ENCODE measurements at regions not wholly inside any gene's neighbourhood (a gene's known extent, or its start where the extent isn't known, plus 50 kb on each side); places are given as distances from the start of the nearest gene placed in this dataset.

DNA sequence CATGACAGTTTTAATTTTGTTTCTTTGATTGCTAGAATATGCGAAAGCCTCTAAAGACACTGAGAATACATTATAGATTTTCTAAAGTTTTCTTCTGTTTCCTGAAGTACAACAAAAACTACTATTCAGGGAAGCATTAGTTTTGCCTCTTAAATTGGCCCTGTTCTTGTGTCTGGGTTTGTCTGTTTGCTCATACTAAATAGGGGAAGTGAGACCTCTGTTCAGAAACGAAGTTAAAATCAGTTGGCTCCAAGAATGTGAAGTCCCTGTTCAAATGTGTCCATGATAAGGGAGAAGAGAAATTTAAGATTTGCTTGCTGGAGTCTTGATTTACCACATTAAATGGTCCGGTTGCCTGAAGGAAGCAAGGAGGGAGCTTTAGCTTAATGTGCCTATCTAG lies 327.3 kb upstream of the GBE1 start:
- DNase-seq (no peak), ATAC-seq (ENCODE audit: low read depth) (no peak)
- TF ChIP-seq, protein P1, sequence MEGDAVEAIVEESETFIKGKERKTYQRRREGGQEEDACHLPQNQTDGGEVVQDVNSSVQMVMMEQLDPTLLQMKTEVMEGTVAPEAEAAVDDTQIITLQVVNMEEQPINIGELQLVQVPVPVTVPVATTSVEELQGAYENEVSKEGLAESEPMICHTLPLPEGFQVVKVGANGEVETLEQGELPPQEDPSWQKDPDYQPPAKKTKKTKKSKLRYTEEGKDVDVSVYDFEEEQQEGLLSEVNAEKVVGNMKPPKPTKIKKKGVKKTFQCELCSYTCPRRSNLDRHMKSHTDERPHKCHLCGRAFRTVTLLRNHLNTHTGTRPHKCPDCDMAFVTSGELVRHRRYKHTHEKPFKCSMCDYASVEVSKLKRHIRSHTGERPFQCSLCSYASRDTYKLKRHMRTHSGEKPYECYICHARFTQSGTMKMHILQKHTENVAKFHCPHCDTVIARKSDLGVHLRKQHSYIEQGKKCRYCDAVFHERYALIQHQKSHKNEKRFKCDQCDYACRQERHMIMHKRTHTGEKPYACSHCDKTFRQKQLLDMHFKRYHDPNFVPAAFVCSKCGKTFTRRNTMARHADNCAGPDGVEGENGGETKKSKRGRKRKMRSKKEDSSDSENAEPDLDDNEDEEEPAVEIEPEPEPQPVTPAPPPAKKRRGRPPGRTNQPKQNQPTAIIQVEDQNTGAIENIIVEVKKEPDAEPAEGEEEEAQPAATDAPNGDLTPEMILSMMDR (IDR thresholded peaks at IDR 0.05), result no peak
- H3K4me3 Mint-ChIP-seq, result no peak overlapping the region
- CTCF ChIA-PET, result no interaction called here
- peaks cover 4% of the 10 kb centered on the region for H3K4me1 Mint-ChIP-seq
- peaks cover 5% of the 10 kb centered on the region for H3K9me3 Mint-ChIP-seq
- H3K27me3 Mint-ChIP-seq, result no peaks in the 10 kb centered on the region
- H3K27ac Mint-ChIP-seq, result no peak overlapping the region
- no peaks in the 10 kb centered on the region for H3K36me3 Mint-ChIP-seq (ENCODE audit: low read depth)
- intact Hi-C loops (cut with micrococcal nuclease), result no loop called here
- POLR2A ChIA-PET, result no interaction called here

DNA sequence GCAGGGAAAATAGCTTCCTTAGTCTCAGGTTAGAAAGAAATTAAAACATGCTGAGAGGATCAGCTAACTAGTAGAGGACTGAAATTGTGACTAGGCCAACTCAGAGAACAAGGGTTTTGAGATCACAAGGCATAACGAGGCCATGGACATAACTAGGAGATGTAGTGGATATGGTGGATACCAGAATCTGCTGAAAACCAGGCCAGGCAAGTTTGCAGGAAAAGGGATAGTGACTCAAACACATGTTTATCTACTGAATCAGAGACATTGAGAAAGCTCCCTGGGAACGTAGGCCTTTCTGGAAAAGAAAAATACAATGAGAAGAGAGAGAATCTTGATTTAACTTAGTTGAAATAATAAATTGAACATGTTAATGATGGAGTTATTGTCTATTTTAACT lies 326.5 kb upstream of the GBE1 start:
- Mint-ChIP-seq H3K36me3 (ENCODE audit: low read depth) (no peaks in the 10 kb centered on the region), H3K4me3 (no peak overlapping the region), H3K4me1 (peaks cover 4% of the 10 kb centered on the region), H3K27ac (no peak overlapping the region), H3K9me3 (no peaks in the 10 kb centered on the region), H3K27me3 (no peaks in the 10 kb centered on the region)
- TF ChIP-seq, protein P1 (IDR thresholded peaks at IDR 0.05), result no peak
- no peak for DNase-seq
- ChIA-PET CTCF (no interaction called here), POLR2A (no interaction called here)
- no peak for ATAC-seq (ENCODE audit: low read depth)
- intact Hi-C loops (cut with micrococcal nuclease), result no loop called here

DNA sequence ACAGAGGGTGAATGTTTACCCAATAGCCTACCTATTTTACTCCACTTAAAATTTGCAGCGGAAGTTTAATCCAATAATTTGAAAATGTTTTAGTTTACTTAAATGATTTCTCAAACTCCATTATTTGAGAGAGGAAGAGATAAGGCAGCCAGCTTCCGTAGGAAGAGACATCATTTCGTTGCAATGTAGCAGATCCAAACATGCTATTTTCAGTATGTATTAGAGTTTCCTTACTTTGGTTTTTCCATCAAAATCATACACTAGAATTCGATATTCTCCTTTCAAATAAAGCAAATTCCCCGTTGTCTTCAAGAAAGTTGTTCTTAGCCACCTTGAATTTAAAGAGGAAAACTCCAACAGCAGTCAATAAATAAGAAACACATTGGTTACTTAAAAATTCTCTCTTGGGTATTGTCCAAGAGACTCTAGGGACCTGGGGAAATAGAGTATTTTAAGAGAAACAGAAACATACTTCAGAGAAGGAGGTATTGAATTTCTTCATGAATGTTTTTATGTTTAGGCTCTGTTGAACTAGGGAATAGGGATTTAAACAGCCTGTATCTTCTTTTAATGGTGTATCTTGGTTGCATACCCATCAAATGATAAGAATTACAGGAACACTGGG lies 324.5 kb upstream of the GBE1 start:
- H3K27me3 Mint-ChIP-seq, result no peaks in the 10 kb centered on the region
- intact Hi-C loops (cut with micrococcal nuclease), result no loop called here
- peaks cover 4% of the 10 kb centered on the region for H3K4me1 Mint-ChIP-seq
- ChIA-PET CTCF (no interaction called here), POLR2A (no interaction called here)
- TF ChIP-seq, protein P1 (IDR thresholded peaks at IDR 0.05), result no peak
- no peaks in the 10 kb centered on the region for H3K9me3 Mint-ChIP-seq
- no peak overlapping the region for H3K27ac Mint-ChIP-seq
- DNase-seq (no peak), ATAC-seq (ENCODE audit: low read depth) (no peak)
- H3K4me3 Mint-ChIP-seq, result no peak overlapping the region
- H3K36me3 Mint-ChIP-seq (ENCODE audit: low read depth), result no peaks in the 10 kb centered on the region

DNA sequence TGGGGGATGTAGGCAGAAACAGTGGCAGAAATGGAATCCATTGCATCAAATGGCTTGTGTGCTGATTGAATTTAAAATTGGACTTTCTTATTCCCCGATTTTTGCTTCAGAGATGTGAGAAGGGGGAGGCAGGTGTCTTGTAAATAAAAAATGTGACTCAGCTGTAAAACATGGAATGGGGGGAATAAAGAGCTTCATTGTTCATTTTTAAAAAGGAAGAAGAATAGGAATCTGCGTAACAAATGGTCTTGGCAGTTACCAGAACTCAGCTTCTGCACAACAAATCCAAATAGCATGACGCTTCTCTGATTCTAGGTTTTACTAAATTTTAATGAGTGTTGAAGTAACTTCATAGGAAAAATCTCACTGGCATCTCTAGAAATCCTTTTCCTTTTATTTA lies 323.9 kb upstream of the GBE1 start:
- Mint-ChIP-seq H3K36me3 (ENCODE audit: low read depth) (no peaks in the 10 kb centered on the region), H3K9me3 (no peaks in the 10 kb centered on the region), H3K4me3 (no peak overlapping the region), H3K27me3 (no peaks in the 10 kb centered on the region), H3K4me1 (peaks cover 4% of the 10 kb centered on the region), H3K27ac (no peak overlapping the region)
- TF ChIP-seq, protein P1 (IDR thresholded peaks at IDR 0.05), result no peak
- intact Hi-C loops (cut with micrococcal nuclease), result no loop called here
- DNase-seq, result no peak
- ATAC-seq (ENCODE audit: low read depth), result no peak
- ChIA-PET CTCF (no interaction called here), POLR2A (no interaction called here)

DNA sequence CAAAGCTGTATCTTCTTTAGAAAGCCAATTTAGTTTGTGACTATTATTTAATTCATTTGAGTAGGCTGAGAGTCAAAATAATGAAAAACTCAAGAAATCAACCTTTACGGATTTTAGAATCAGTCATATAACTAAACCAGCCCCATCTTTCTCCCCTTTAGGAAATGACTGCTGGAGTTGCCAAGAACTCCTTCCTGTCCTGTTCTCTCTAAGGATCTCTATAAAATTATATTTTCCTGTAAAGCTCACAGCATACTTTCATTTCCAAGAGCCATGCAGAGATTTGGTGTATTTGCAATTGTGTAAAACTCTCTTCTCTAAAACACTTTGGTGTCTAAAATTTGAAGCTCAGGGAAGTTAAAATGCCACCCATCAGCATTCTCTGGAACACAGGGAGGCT lies 323.4 kb upstream of the GBE1 start:
- TF ChIP-seq, protein P1 (IDR thresholded peaks at IDR 0.05), result no peak
- no peaks in the 10 kb centered on the region for H3K9me3 Mint-ChIP-seq
- peaks cover 4% of the 10 kb centered on the region for H3K4me1 Mint-ChIP-seq
- ChIA-PET POLR2A (no interaction called here), CTCF (no interaction called here)
- H3K27me3 Mint-ChIP-seq, result no peaks in the 10 kb centered on the region
- no peak overlapping the region for H3K27ac Mint-ChIP-seq
- no peaks in the 10 kb centered on the region for H3K36me3 Mint-ChIP-seq (ENCODE audit: low read depth)
- H3K4me3 Mint-ChIP-seq, result no peak overlapping the region
- intact Hi-C loops (cut with micrococcal nuclease), result no loop called here
- no peak for DNase-seq
- ATAC-seq (ENCODE audit: low read depth), result no peak

All from activated B cell treated with CpG ODN at 0.5 μM for 24 hours (primary cell).